Gastroesophageal sphincter (tissue), 3 donors: ENCODE measurements at regions not wholly inside any gene's neighbourhood (a gene's known extent, or its start where the extent isn't known, plus 50 kb on each side); places are given as distances from the start of the nearest gene placed in this dataset.

ENCODE experiments used
- POLR2A ChIP-seq, 2 donors: fragments of 450-650 bp; IDR thresholded peaks; one replicate each; pipeline ENCODE4 v1.6.1; 2017; ENCODE audit warnings: antibody characterized with exemption in 2 of 2, mild to moderate bottlenecking in 2 of 2, moderate library complexity in 1 of 2
- POLR2AphosphoS5 ChIP-seq: sonication (generic); formaldehyde crosslinking; IDR thresholded peaks from one replicate; pipeline ENCODE4 v1.6.1; 2017; ENCODE audit warnings: antibody characterized with exemption
- TF ChIP-seq, protein P1 (sequence below), 4 experiments: fragments of 200-600 bp in 2 of 4; fragments of 450-650 bp in 2 of 4; sonication (generic) in 1 of 4; IDR thresholded peaks; one replicate each; pipeline ENCODE4 v1.5.1; 2017 to 2019; ENCODE audit warnings: antibody characterized with exemption in 4 of 4, mild to moderate bottlenecking in 2 of 4, moderate library complexity in 2 of 4

- no peak for TF ChIP-seq POLR2A (IDR thresholded peaks at IDR 0.05)
- TF ChIP-seq, protein P1, sequence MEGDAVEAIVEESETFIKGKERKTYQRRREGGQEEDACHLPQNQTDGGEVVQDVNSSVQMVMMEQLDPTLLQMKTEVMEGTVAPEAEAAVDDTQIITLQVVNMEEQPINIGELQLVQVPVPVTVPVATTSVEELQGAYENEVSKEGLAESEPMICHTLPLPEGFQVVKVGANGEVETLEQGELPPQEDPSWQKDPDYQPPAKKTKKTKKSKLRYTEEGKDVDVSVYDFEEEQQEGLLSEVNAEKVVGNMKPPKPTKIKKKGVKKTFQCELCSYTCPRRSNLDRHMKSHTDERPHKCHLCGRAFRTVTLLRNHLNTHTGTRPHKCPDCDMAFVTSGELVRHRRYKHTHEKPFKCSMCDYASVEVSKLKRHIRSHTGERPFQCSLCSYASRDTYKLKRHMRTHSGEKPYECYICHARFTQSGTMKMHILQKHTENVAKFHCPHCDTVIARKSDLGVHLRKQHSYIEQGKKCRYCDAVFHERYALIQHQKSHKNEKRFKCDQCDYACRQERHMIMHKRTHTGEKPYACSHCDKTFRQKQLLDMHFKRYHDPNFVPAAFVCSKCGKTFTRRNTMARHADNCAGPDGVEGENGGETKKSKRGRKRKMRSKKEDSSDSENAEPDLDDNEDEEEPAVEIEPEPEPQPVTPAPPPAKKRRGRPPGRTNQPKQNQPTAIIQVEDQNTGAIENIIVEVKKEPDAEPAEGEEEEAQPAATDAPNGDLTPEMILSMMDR (IDR thresholded peaks at IDR 0.05) = no peak
- TF ChIP-seq POLR2AphosphoS5 = no peak
Measured at GRCh38 chr4:138756519-138756918, 259.1 kb upstream of the NOCT start.
